Brain microvascular endothelial cell (primary cell): ENCODE measurements at regions not wholly inside any gene's neighbourhood (a gene's known extent, or its start where the extent isn't known, plus 50 kb on each side); places are given as distances from the start of the nearest gene placed in this dataset.

Experiments
- DNase-seq: peaks from one replicate; pipeline ENCODE4 v3.0.0-alpha.2; 2020
- H3K27ac ChIP-seq: fragments of 250-450 bp; sonication (Bioruptor Pico); 2 replicates; pipeline ENCODE4 v1.5.1; 2020; ENCODE audit warnings: mild to moderate bottlenecking, moderate library complexity
- H3K27me3 ChIP-seq: fragments of 250-450 bp; sonication (Bioruptor Pico); replicated peaks from 2 replicates; pipeline ENCODE4 v1.5.1; 2020; ENCODE audit warnings: mild to moderate bottlenecking
- H3K36me3 ChIP-seq: fragments of 250-450 bp; sonication (Bioruptor Pico); replicated peaks from 2 replicates; pipeline ENCODE4 v1.5.1; 2020; ENCODE audit warnings: mild to moderate bottlenecking
- H3K4me3 ChIP-seq: 2 replicates; pipeline ENCODE4 v1.5.1; 2011; ENCODE audit warnings: low read depth, mild to moderate bottlenecking, control low read depth, low read length, moderate library complexity
- in situ Hi-C: cut with HindIII; loops from 2 replicates; pipeline ENCODE4 v1.10.0; 2017; ENCODE audit warnings: low sequenced_read_pairs, low pct_ligation_motif_present
- TF ChIP-seq, protein P1 (sequence below): IDR thresholded peaks from 2 replicates; pipeline ENCODE4 v1.5.1; 2011; ENCODE audit warnings: low read depth, mild to moderate bottlenecking, moderate library complexity, low read length, control low read depth, inconsistent platforms; ENCODE audit errors: missing control alignments

DNA sequence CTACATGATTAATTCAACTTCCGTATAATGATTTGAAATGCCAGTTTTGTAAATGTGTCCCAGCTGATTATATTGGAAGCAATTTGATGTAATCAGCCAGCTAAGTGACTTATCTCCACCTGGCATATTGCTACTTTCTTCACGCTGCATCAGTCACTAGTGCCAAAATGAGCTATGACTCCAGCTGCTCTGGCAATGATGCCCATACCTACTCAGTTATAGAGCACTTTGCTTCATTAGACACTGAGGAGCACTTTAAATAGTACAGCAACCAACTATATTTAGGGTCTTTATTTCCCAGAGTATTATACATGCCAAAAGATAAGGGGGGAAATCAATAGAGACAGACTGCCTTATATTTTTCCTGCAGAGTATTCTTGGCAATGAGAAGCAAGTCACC is 67.9 kb upstream of the LIN7A start:
- Histone ChIP-seq H3K4me3 (no peak overlapping the region), H3K36me3 (no peaks in the 10 kb centered on the region), H3K27ac (no peak overlapping the region), H3K27me3 (no peaks in the 10 kb centered on the region)
- TF ChIP-seq, protein P1, sequence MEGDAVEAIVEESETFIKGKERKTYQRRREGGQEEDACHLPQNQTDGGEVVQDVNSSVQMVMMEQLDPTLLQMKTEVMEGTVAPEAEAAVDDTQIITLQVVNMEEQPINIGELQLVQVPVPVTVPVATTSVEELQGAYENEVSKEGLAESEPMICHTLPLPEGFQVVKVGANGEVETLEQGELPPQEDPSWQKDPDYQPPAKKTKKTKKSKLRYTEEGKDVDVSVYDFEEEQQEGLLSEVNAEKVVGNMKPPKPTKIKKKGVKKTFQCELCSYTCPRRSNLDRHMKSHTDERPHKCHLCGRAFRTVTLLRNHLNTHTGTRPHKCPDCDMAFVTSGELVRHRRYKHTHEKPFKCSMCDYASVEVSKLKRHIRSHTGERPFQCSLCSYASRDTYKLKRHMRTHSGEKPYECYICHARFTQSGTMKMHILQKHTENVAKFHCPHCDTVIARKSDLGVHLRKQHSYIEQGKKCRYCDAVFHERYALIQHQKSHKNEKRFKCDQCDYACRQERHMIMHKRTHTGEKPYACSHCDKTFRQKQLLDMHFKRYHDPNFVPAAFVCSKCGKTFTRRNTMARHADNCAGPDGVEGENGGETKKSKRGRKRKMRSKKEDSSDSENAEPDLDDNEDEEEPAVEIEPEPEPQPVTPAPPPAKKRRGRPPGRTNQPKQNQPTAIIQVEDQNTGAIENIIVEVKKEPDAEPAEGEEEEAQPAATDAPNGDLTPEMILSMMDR = no peak
- in situ Hi-C loops = no loop called here
- DNase-seq = no peak

- no peak for DNase-seq
- no peaks in the 10 kb centered on the region for H3K36me3 ChIP-seq
- H3K27ac ChIP-seq = no peak overlapping the region
- in situ Hi-C loops = no loop called here
- H3K27me3 ChIP-seq = no peaks in the 10 kb centered on the region
- H3K4me3 ChIP-seq = no peak overlapping the region
- TF ChIP-seq, protein P1 = no peak
These were observed 63.1 kb upstream of the LIN7A start for GRCh38 chr12:81000831-81001230.

DNA sequence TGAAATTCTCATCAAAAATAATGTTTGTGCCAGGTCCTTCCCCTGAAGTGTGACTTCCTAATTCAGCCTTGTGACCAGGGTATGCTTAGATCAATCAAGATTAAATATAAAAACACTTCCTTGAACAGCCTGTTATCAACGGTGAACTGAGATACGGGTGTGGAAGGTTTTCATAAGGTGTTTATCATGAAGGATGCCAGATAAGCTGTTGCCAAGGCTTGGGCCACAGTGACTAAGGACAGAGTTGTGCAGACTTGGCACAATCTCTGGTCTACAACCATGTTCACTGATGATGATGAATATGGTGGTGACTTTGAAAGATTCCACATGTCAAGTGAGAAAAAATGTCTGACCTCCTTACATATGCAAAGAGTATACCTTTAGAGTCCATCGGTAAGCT is 51.3 kb upstream of the LIN7A start:
- DNase-seq = peak; percentile 9
- no peak overlapping the region for H3K27ac ChIP-seq
- in situ Hi-C loops = no loop called here
- TF ChIP-seq, protein P1 = no peak
- no peaks in the 10 kb centered on the region for H3K27me3 ChIP-seq
- no peaks in the 10 kb centered on the region for H3K36me3 ChIP-seq
- no peak overlapping the region for H3K4me3 ChIP-seq
